ENCODE measurements at regions not wholly inside any gene's neighbourhood (a gene's known extent, or its start where the extent isn't known, plus 50 kb on each side); places are given as distances from the start of the nearest gene placed in this dataset.

DNA sequence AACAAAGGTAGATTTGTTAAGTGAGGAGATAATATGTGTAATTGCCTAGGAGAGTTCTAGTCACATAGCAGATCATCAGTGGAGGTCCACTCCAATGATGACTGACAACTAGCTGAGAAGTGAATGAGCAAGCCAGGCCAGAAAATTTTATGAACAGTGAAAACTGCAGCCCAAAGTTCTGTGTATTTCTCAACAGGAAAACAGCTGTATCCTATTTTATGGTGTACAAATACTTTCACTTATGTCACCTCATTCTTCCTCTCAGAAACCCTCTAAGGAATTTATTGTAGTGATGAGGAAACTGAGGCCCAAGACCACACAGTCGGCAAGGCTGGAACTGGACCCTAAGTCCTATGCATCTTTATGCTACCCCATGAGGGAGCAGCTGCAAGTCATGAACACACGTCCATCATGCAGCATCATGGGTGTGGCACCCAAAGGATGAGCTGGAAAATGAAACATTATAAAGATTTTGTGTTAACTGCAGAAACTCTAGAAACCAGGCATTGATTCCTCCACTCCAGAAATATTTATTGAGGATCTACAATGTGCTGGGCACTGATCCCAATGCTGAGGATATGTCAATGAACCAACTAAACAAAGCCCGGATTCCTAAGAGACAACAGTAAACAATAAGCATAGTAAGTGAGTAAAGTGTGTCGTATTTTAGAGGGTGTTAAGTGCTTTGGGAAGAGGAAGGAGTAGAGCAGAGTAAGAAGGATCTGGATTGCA lies 99.5 kb upstream of the DUSP10 start:
- TF ChIP-seq, protein P1, sequence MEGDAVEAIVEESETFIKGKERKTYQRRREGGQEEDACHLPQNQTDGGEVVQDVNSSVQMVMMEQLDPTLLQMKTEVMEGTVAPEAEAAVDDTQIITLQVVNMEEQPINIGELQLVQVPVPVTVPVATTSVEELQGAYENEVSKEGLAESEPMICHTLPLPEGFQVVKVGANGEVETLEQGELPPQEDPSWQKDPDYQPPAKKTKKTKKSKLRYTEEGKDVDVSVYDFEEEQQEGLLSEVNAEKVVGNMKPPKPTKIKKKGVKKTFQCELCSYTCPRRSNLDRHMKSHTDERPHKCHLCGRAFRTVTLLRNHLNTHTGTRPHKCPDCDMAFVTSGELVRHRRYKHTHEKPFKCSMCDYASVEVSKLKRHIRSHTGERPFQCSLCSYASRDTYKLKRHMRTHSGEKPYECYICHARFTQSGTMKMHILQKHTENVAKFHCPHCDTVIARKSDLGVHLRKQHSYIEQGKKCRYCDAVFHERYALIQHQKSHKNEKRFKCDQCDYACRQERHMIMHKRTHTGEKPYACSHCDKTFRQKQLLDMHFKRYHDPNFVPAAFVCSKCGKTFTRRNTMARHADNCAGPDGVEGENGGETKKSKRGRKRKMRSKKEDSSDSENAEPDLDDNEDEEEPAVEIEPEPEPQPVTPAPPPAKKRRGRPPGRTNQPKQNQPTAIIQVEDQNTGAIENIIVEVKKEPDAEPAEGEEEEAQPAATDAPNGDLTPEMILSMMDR (IDR thresholded peaks at IDR 0.05): no peak
- no peak for TF ChIP-seq POLR2A (IDR thresholded peaks at IDR 0.05)
